GM23338 (cell line): ENCODE measurements at regions not wholly inside any gene's neighbourhood (a gene's known extent, or its start where the extent isn't known, plus 50 kb on each side); places are given as distances from the start of the nearest gene placed in this dataset.

Experiments
- ATAC-seq: fragments of 200-7000 bp; cut with Tn5 transposase; 3 replicates; pipeline ENCODE4 v1.9.1; 2020
- DNase-seq: peaks from one replicate; pipeline ENCODE4 v3.0.0-alpha.2; 2015; ENCODE audit warnings: low spot score
- H2AFZ ChIP-seq: fragments of 200-600 bp; sonication (generic); 2 replicates; pipeline ENCODE4 v1.8.0; 2016; ENCODE audit warnings: antibody characterized with exemption, mild to moderate bottlenecking, moderate library complexity
- H3F3A ChIP-seq: fragments of 200-600 bp; sonication (generic); replicated peaks from 2 replicates; pipeline ENCODE4 v1.8.0; 2017; ENCODE audit warnings: antibody characterized with exemption, mixed run types, low read depth
- H3K27ac ChIP-seq: fragments of 200-600 bp; sonication (generic); 2 replicates; pipeline ENCODE4 v1.6.1; 2016; ENCODE audit warnings: low read depth
- H3K27me3 ChIP-seq: fragments of 200-600 bp; sonication (generic); 2 replicates; pipeline ENCODE4 v1.8.0; 2016; ENCODE audit warnings: mild to moderate bottlenecking, mixed run types, moderate library complexity; ENCODE audit not compliant: insufficient read depth
- H3K36me3 ChIP-seq: fragments of 200-600 bp; sonication (generic); 2 replicates; pipeline ENCODE4 v1.8.0; 2016; ENCODE audit warnings: mild to moderate bottlenecking; ENCODE audit not compliant: insufficient read depth
- H3K4me1 ChIP-seq: fragments of 200-600 bp; sonication (generic); 2 replicates; pipeline ENCODE4 v1.8.0; 2016; ENCODE audit warnings: mild to moderate bottlenecking, moderate library complexity; ENCODE audit not compliant: insufficient read depth
- H3K4me2 ChIP-seq: fragments of 200-600 bp; sonication (generic); 2 replicates; pipeline ENCODE4 v1.7.1; 2017; ENCODE audit warnings: mixed run types
- H3K4me3 ChIP-seq: fragments of 200-600 bp; sonication (generic); 2 replicates; pipeline ENCODE4 v1.6.1; 2016; ENCODE audit warnings: mixed run types
- H3K79me2 ChIP-seq: fragments of 200-600 bp; sonication (generic); replicated peaks from 2 replicates; pipeline ENCODE4 v1.8.0; 2017; ENCODE audit warnings: mild to moderate bottlenecking; ENCODE audit not compliant: insufficient read depth
- H3K9me2 ChIP-seq: fragments of 200-600 bp; sonication (generic); 2 replicates; pipeline ENCODE4 v1.8.0; 2017; ENCODE audit not compliant: insufficient read depth
- H4K20me1 ChIP-seq: fragments of 200-600 bp; sonication (generic); replicated peaks from 2 replicates; pipeline ENCODE4 v1.8.0; 2017; ENCODE audit warnings: mild to moderate bottlenecking; ENCODE audit not compliant: insufficient read depth
- H3K27ac Mint-ChIP-seq: 2 replicates; pipeline ENCODE4 v1.8.0; 2020; ENCODE audit warnings: inconsistent platforms, mild to moderate bottlenecking, moderate library complexity, mixed read lengths
- H3K27me3 Mint-ChIP-seq: 3 replicates; pipeline ENCODE4 v1.8.0; 2022; ENCODE audit warnings: low read depth, mild to moderate bottlenecking, moderate library complexity, mixed read lengths, inconsistent platforms; ENCODE audit not compliant: insufficient read depth, poor library complexity
- H3K36me3 Mint-ChIP-seq: 3 replicates; pipeline ENCODE4 v1.8.0; 2021; ENCODE audit warnings: low read depth, mild to moderate bottlenecking, inconsistent platforms, moderate library complexity, mixed read lengths
- H3K4me1 Mint-ChIP-seq: 3 replicates; pipeline ENCODE4 v1.8.0; 2020; ENCODE audit warnings: mild to moderate bottlenecking, inconsistent platforms, mixed read lengths
- H3K4me3 Mint-ChIP-seq: 3 replicates; pipeline ENCODE4 v1.8.0; 2021; ENCODE audit warnings: moderate library complexity, mild to moderate bottlenecking, inconsistent platforms, mixed read lengths
- H3K9me3 Mint-ChIP-seq: 3 replicates; pipeline ENCODE4 v1.8.0; 2020; ENCODE audit warnings: moderate library complexity, mild to moderate bottlenecking, inconsistent platforms, mixed read lengths
- CREB1 ChIP-seq: fragments of 250-450 bp; sonication (Bioruptor Pico); IDR thresholded peaks from 2 replicates; pipeline ENCODE4 v1.5.0; 2020; ENCODE audit warnings: low read depth, mild to moderate bottlenecking, moderate library complexity
- ETS1 ChIP-seq: IDR thresholded peaks from 2 replicates; pipeline ENCODE4 v1.6.1; 2016; ENCODE audit warnings: antibody characterized with exemption
- JUNB ChIP-seq: IDR thresholded peaks from one replicate; pipeline ENCODE4 v1.6.1; 2016; ENCODE audit warnings: antibody characterized with exemption; ENCODE audit not compliant: unreplicated experiment
- REST ChIP-seq: IDR thresholded peaks from one replicate; pipeline ENCODE4 v1.6.1; 2018; ENCODE audit warnings: antibody characterized with exemption; ENCODE audit not compliant: unreplicated experiment
- ZNF462 ChIP-seq: fragments of 250-450 bp; sonication (Bioruptor Pico); IDR thresholded peaks from 2 replicates; pipeline ENCODE4 v1.5.0; 2020; ENCODE audit warnings: mild to moderate bottlenecking, moderate library complexity

GRCh38 chr18:44586782-44587524, 93.7 kb upstream of the SETBP1 start:
- Mint-ChIP-seq H3K4me1 (no peaks in the 10 kb centered on the region), H3K4me3 (no peak overlapping the region), H3K27me3 (no peaks in the 10 kb centered on the region), H3K36me3 (no peaks in the 10 kb centered on the region), H3K27ac (no peak overlapping the region), H3K9me3 (no peaks in the 10 kb centered on the region)
- Histone ChIP-seq H2AFZ (no peak overlapping the region), H3K36me3 (no peaks in the 10 kb centered on the region), H4K20me1 (no peaks in the 10 kb centered on the region), H3K27me3 (no peaks in the 10 kb centered on the region), H3K79me2 (no peaks in the 10 kb centered on the region), H3K27ac (no peak overlapping the region), H3K9me2 (no peaks in the 10 kb centered on the region), H3K4me1 (no peaks in the 10 kb centered on the region), H3K4me2 (no peak overlapping the region), H3K4me3 (no peak overlapping the region), H3F3A (no peaks in the 10 kb centered on the region)
- TF ChIP-seq REST, result no peak
- no peak for TF ChIP-seq CREB1 (CRISPR knock-in tag)
- no peak for TF ChIP-seq JUNB
- no peak for TF ChIP-seq ETS1
- TF ChIP-seq ZNF462 (CRISPR knock-in tag), result no peak
- DNase-seq, result no peak
- ATAC-seq, result no peak
